Gastroesophageal sphincter (tissue), 4 donors: ENCODE measurements at regions not wholly inside any gene's neighbourhood (a gene's known extent, or its start where the extent isn't known, plus 50 kb on each side); places are given as distances from the start of the nearest gene placed in this dataset.

ENCODE experiments used
- ATAC-seq: fragments of 150-250 bp; one replicate; pipeline ENCODE4 v1.9.1; 2016; ENCODE audit warnings: mild to moderate bottlenecking, moderate library complexity
- H3K27ac ChIP-seq, 4 donors: fragments of 200-600 bp; sonication (generic) in 3 of 4; 1 replicate in 3 of 4; 2 replicates in 1 of 4; pipeline ENCODE4 v1.5.1; 2016 to 2019
- H3K27me3 ChIP-seq: fragments of 200-600 bp; sonication (generic); one replicate; pipeline ENCODE4 v1.5.1; 2019
- H3K36me3 ChIP-seq, 2 donors: fragments of 200-600 bp; sonication (generic); one replicate each; pipeline ENCODE4 v1.5.1; 2019; ENCODE audit warnings: control low read depth in 1 of 2
- H3K4me1 ChIP-seq, 3 donors: fragments of 200-600 bp; sonication (generic); 1 replicate in 2 of 3; 2 replicates in 1 of 3; pipeline ENCODE4 v1.5.1; 2016 to 2019; ENCODE audit warnings: control low read depth in 2 of 3
- H3K4me3 ChIP-seq, 2 donors: fragments of 200-600 bp; sonication (generic); one replicate each; pipeline ENCODE4 v1.5.1; 2019; ENCODE audit warnings: mild to moderate bottlenecking in 1 of 2, moderate library complexity in 1 of 2
- H3K9me3 ChIP-seq, 3 donors: fragments of 200-600 bp; sonication (generic); one replicate each; pipeline ENCODE4 v1.5.1; 2017 to 2019; ENCODE audit warnings: control low read depth in 2 of 3
- EP300 ChIP-seq: sonication (generic); formaldehyde crosslinking; IDR thresholded peaks from one replicate; pipeline ENCODE4 v1.6.1; 2017; ENCODE audit warnings: antibody characterized with exemption, mild to moderate bottlenecking
- POLR2A ChIP-seq, 2 donors: fragments of 450-650 bp; IDR thresholded peaks; one replicate each; pipeline ENCODE4 v1.6.1; 2017; ENCODE audit warnings: antibody characterized with exemption in 2 of 2, mild to moderate bottlenecking in 2 of 2, moderate library complexity in 1 of 2
- POLR2AphosphoS5 ChIP-seq: sonication (generic); formaldehyde crosslinking; IDR thresholded peaks from one replicate; pipeline ENCODE4 v1.6.1; 2017; ENCODE audit warnings: antibody characterized with exemption
- WGBS, 2 donors: methylation state at CpG; one replicate each; pipeline ENCODE4 v1.1.5; 2018; ENCODE audit warnings: low coverage in 1 of 2; 5-methylcytosine and 5-hydroxymethylcytosine counted together
- TF ChIP-seq, protein P1 (sequence below), 4 experiments: fragments of 200-600 bp in 2 of 4; fragments of 450-650 bp in 2 of 4; sonication (generic) in 1 of 4; IDR thresholded peaks; one replicate each; pipeline ENCODE4 v1.5.1; 2017 to 2019; ENCODE audit warnings: antibody characterized with exemption in 4 of 4, mild to moderate bottlenecking in 2 of 4, moderate library complexity in 2 of 4

DNA sequence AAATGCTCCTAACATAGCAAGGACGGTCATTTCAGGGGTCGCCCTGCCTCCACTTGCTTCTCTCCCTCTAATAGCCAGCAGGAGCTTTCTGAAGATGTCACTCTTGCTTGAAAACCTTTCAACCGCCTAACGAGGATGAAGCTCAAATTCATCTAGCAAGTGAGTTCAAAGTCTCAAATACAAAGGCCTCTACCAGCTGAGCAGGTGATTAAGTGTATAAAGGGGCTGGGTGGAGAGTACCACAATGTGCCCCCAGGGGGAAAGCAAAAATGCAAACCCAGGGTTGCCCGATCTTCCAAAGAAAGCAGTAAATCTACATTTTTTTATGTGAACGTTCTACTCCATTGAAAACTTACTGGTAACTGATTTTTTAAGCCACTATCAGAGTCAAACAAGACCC lies 50.4 kb upstream of the GRIP2 start:
- no peaks in the 10 kb centered on the region for H3K4me1 ChIP-seq
- H3K27ac ChIP-seq: no peak overlapping the region
- no peaks in the 10 kb centered on the region for H3K36me3 ChIP-seq
- H3K4me3 ChIP-seq: no peak overlapping the region
- no peaks in the 10 kb centered on the region for H3K9me3 ChIP-seq
- no peak for ATAC-seq
- H3K27me3 ChIP-seq: peaks cover 47% of the 10 kb centered on the region
- 45 to 62% methylated on average over 4 to 6 of the region's 6 CpGs for WGBS, 2 donors
- no peak for TF ChIP-seq EP300
- TF ChIP-seq POLR2AphosphoS5: no peak
- TF ChIP-seq, protein P1, sequence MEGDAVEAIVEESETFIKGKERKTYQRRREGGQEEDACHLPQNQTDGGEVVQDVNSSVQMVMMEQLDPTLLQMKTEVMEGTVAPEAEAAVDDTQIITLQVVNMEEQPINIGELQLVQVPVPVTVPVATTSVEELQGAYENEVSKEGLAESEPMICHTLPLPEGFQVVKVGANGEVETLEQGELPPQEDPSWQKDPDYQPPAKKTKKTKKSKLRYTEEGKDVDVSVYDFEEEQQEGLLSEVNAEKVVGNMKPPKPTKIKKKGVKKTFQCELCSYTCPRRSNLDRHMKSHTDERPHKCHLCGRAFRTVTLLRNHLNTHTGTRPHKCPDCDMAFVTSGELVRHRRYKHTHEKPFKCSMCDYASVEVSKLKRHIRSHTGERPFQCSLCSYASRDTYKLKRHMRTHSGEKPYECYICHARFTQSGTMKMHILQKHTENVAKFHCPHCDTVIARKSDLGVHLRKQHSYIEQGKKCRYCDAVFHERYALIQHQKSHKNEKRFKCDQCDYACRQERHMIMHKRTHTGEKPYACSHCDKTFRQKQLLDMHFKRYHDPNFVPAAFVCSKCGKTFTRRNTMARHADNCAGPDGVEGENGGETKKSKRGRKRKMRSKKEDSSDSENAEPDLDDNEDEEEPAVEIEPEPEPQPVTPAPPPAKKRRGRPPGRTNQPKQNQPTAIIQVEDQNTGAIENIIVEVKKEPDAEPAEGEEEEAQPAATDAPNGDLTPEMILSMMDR (IDR thresholded peaks at IDR 0.05): no peak
- TF ChIP-seq POLR2A (IDR thresholded peaks at IDR 0.05): no peak

DNA sequence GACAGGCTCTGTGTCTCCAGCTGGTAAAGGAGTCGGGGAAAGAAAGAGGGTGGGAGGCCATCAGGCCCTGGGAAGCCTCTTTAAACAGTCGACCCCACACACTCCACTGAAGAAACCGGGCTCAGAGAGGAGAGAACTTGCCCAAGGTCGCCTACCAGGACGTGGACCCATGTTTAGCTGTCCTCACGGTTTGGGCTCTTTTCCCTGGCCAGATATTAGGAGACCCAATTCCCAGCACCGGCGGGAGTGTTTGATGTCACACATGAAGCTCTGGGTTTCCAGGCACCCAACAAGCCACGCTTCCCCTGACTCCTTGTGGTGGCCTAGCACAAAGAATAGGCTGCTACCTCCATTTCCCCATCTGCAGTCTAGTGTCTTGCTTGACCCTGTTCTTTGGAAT lies 52.2 kb upstream of the GRIP2 start:
- Histone ChIP-seq H3K27me3 (peaks cover 58% of the 10 kb centered on the region), H3K4me3 (no peak overlapping the region), H3K27ac (no peak overlapping the region), H3K9me3 (no peaks in the 10 kb centered on the region), H3K36me3 (no peaks in the 10 kb centered on the region), H3K4me1 (no peaks in the 10 kb centered on the region)
- WGBS, 2 donors: 83 to 100% methylated on average over 4 to 5 of the region's 9 CpGs
- no peak for ATAC-seq
- TF ChIP-seq POLR2AphosphoS5: no peak
- no peak for TF ChIP-seq EP300
- TF ChIP-seq POLR2A (IDR thresholded peaks at IDR 0.05): no peak
- TF ChIP-seq, protein P1 (IDR thresholded peaks at IDR 0.05): no peak

DNA sequence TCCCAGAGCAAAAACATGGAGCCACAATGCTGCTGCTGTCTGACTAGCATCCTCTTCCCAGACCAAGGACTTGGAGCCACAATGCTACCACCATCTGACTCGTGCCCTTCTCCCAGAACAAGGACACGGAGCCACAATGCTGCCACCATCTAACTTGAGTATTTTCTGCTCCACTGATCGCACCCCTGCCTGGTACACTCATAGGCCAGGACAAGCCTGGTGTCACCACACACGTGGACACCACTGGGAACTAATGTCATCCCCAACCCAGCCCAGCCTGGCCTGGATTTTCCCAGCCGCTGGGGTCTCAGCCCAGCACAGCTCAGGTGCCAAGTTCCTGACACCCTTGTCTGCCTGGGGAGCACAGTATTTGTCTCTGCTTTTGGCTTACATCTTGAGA lies 52.7 kb upstream of the GRIP2 start:
- no peak for TF ChIP-seq EP300
- no peak for TF ChIP-seq POLR2A (IDR thresholded peaks at IDR 0.05)
- TF ChIP-seq, protein P1 (IDR thresholded peaks at IDR 0.05): no peak
- no peak for TF ChIP-seq POLR2AphosphoS5
- no peak for ATAC-seq
- 80 to 81% methylated on average over 2 to 5 of the region's 5 CpGs for WGBS, 2 donors
- H3K4me1 ChIP-seq: no peaks in the 10 kb centered on the region
- no peaks in the 10 kb centered on the region for H3K36me3 ChIP-seq
- no peak overlapping the region for H3K4me3 ChIP-seq
- no peak overlapping the region for H3K27ac ChIP-seq
- H3K27me3 ChIP-seq: peaks cover 61% of the 10 kb centered on the region
- H3K9me3 ChIP-seq: no peaks in the 10 kb centered on the region

DNA sequence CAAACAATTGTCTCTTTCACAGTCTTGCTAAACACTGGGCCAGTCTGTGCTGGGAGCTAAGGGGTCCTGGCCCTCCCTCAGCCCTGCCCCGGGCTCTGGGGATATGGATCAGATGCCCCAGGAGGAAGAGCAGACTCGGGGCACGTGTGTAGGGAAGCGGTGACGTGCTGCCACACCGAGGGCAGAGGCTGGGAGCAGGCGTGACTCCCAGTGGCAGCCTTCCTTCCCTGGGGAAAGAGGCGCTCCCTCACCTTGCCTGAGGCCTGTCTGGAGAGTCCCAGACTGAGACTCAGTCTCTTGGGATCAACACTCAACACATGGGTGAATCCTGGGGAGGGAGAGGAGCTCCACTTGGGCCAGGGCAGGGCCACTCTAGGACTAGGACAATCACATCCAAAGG lies 54.1 kb upstream of the GRIP2 start:
- H3K4me3 ChIP-seq: no peak overlapping the region
- WGBS, 2 donors: no CpG with 5 or more reads among the region's 8 CpGs
- no peaks in the 10 kb centered on the region for H3K9me3 ChIP-seq
- TF ChIP-seq POLR2A (IDR thresholded peaks at IDR 0.05): no peak
- no peak for TF ChIP-seq POLR2AphosphoS5
- TF ChIP-seq, protein P1 (IDR thresholded peaks at IDR 0.05): no peak
- no peak for TF ChIP-seq EP300
- H3K36me3 ChIP-seq: no peaks in the 10 kb centered on the region
- no peak overlapping the region for H3K27ac ChIP-seq
- no peak for ATAC-seq
- no peaks in the 10 kb centered on the region for H3K4me1 ChIP-seq
- peaks cover 74% of the 10 kb centered on the region for H3K27me3 ChIP-seq

DNA sequence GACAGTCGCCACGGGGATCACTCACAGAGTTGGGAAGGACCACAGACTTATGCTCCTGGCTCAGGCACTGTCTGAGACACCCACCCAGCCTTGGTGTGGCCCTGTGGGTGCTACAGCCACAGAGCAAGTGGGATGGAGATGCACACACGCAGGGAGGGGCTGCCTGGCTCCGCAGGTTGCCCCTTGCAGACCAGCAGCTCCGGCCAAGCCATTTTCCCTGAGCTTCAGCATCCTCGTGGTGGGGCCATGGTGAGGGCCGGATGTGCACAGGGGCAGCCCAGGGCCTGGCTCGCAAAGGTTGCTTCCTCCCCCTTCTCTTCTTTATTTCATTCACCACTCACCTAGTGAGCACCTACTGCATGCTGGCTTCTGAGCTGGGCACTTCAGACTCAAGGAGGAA lies 55.4 kb upstream of the GRIP2 start:
- H3K27me3 ChIP-seq: peaks cover 80% of the 10 kb centered on the region
- ATAC-seq: no peak
- no peak overlapping the region for H3K27ac ChIP-seq
- TF ChIP-seq POLR2AphosphoS5 (no peak), POLR2A (IDR thresholded peaks at IDR 0.05) (no peak), EP300 (no peak)
- TF ChIP-seq, protein P1 (IDR thresholded peaks at IDR 0.05): no peak
- H3K4me3 ChIP-seq: no peak overlapping the region
- no peaks in the 10 kb centered on the region for H3K4me1 ChIP-seq
- no peaks in the 10 kb centered on the region for H3K9me3 ChIP-seq
- H3K36me3 ChIP-seq: no peaks in the 10 kb centered on the region
- WGBS, 2 donors: 80% methylated on average over 1 of the region's 8 CpGs; no CpG with 5 or more reads in 1 of the 2 donors
